ENCODE measurements at regions not wholly inside any gene's neighbourhood (a gene's known extent, or its start where the extent isn't known, plus 50 kb on each side); places are given as distances from the start of the nearest gene placed in this dataset.

GRCh38 chr4:178745203-178745602 lies 1303.0 kb upstream of the AGA start:
- ATAC-seq (no peak), DNase-seq (no peak)
- H3K27ac ChIP-seq = no peak overlapping the region
- no peak overlapping the region for H3K4me3 ChIP-seq
- no peaks in the 10 kb centered on the region for H3K36me3 ChIP-seq
- H3K27me3 ChIP-seq = no peaks in the 10 kb centered on the region
- intact Hi-C loops (cut with DNase I) = no loop called here
- TF ChIP-seq POLR2A (IDR thresholded peaks at IDR 0.05) = no peak
- TF ChIP-seq, protein P1, sequence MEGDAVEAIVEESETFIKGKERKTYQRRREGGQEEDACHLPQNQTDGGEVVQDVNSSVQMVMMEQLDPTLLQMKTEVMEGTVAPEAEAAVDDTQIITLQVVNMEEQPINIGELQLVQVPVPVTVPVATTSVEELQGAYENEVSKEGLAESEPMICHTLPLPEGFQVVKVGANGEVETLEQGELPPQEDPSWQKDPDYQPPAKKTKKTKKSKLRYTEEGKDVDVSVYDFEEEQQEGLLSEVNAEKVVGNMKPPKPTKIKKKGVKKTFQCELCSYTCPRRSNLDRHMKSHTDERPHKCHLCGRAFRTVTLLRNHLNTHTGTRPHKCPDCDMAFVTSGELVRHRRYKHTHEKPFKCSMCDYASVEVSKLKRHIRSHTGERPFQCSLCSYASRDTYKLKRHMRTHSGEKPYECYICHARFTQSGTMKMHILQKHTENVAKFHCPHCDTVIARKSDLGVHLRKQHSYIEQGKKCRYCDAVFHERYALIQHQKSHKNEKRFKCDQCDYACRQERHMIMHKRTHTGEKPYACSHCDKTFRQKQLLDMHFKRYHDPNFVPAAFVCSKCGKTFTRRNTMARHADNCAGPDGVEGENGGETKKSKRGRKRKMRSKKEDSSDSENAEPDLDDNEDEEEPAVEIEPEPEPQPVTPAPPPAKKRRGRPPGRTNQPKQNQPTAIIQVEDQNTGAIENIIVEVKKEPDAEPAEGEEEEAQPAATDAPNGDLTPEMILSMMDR (IDR thresholded peaks at IDR 0.05) = no peak
- peaks cover 0 to 7% (median 0%) of the 10 kb centered on the region in 12 donors for H3K9me3 ChIP-seq
- no peaks in the 10 kb centered on the region for H3K4me1 ChIP-seq
- 91 to 97% (median 93%) methylated on average over 1 of the region's 1 CpG for WGBS, 4 donors

DNA sequence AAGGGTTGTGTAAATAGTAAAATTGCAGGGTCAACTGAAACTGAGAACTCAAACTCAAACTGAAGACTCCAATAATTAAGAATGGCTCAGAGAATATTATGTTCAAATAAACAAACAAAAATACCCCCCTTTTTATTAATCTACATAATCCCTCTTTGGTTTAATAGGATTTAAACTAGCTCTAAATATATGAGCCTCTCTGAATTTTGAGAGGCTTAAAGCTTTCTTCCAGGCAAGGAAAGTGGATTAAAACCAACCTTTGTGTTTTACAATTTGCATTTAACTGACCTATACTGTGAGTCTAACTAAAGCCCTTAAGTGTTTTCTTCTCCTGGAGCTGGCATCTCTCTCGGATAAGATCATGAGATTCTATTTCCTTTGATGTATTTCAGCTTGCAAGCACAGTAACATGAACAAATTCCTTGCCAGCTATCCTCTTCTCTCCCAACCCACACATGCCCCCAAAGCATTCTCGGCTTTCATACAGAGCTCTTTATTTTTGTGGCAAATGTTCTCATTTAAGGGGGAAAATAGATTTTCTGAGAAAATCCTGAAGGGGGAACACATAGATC lies 1310.8 kb upstream of the AGA start:
- ATAC-seq (no peak), DNase-seq (no peak)
- Histone ChIP-seq H3K4me3 (no peak overlapping the region), H3K27ac (no peak overlapping the region), H3K4me1 (no peaks in the 10 kb centered on the region), H3K9me3 (no peaks in the 10 kb centered on the region), H3K36me3 (no peaks in the 10 kb centered on the region), H3K27me3 (no peaks in the 10 kb centered on the region)
- 9 to 23% (median 21%) methylated on average over 2 of the region's 2 CpGs for WGBS, 4 donors
- no peak for TF ChIP-seq POLR2A (IDR thresholded peaks at IDR 0.05)
- TF ChIP-seq, protein P1 (IDR thresholded peaks at IDR 0.05) = no peak
- intact Hi-C loops (cut with DNase I) = no loop called here

GRCh38 chr4:178778496-178778895 lies 1336.3 kb upstream of the AGA start:
- TF ChIP-seq POLR2A (IDR thresholded peaks at IDR 0.05) = no peak
- TF ChIP-seq, protein P1 (IDR thresholded peaks at IDR 0.05) = no peak
- Histone ChIP-seq H3K4me3 (no peak overlapping the region), H3K4me1 (no peaks in the 10 kb centered on the region), H3K27ac (no peak overlapping the region), H3K36me3 (no peaks in the 10 kb centered on the region), H3K9me3 (no peaks in the 10 kb centered on the region), H3K27me3 (no peaks in the 10 kb centered on the region)
- intact Hi-C loops (cut with DNase I) = no loop called here
- DNase-seq (no peak), ATAC-seq (no peak)
- WGBS, 4 donors = 72 to 77% (median 75%) methylated on average over 8 of the region's 8 CpGs

GRCh38 chr4:178781779-178782178 lies 1339.5 kb upstream of the AGA start:
- intact Hi-C loops (cut with DNase I) = no loop called here
- no peak overlapping the region for H3K27ac ChIP-seq
- no peaks in the 10 kb centered on the region for H3K4me1 ChIP-seq
- no peak for TF ChIP-seq POLR2A (IDR thresholded peaks at IDR 0.05)
- TF ChIP-seq, protein P1 (IDR thresholded peaks at IDR 0.05) = no peak
- H3K36me3 ChIP-seq = no peaks in the 10 kb centered on the region
- no peaks in the 10 kb centered on the region for H3K27me3 ChIP-seq
- DNase-seq = no peak
- no peak overlapping the region for H3K4me3 ChIP-seq
- no peak for ATAC-seq
- no peaks in the 10 kb centered on the region for H3K9me3 ChIP-seq
- 22 to 38% (median 30%) methylated on average over 1 of the region's 1 CpG for WGBS, 4 donors

Measured in heart left ventricle (tissue), 16 donors.